HG03442 (cell line): ENCODE measurements at regions not wholly inside any gene's neighbourhood (a gene's known extent, or its start where the extent isn't known, plus 50 kb on each side); places are given as distances from the start of the nearest gene placed in this dataset.
"Not testable (repeated sequence)": the region's sequence is repeated elsewhere in the genome, so short reads cannot be mapped to it uniquely, and the experiment has no call there.

Experiments used
- ATAC-seq: cut with Tn5 transposase; IDR thresholded peaks from one replicate; pipeline ENCODE4 v1.9.1; 2021; ENCODE audit warnings: mild to moderate bottlenecking, moderate library complexity; ENCODE audit not compliant: unreplicated experiment

- ATAC-seq, result no peak
These were observed 122.0 kb upstream of the APCDD1 start for GRCh38 chr18:10332452-10332851.

GRCh38 chr18:10336749-10337350 lies 117.6 kb upstream of the APCDD1 start:
- ATAC-seq, result no peak

GRCh38 chr18:10340821-10341220 lies 113.6 kb upstream of the APCDD1 start:
- no peak for ATAC-seq

- ATAC-seq, result no peak
These were observed 110.7 kb upstream of the APCDD1 start for GRCh38 chr18:10343778-10344177.

- ATAC-seq, result no peak
These were observed 107.6 kb upstream of the APCDD1 start for GRCh38 chr18:10346749-10347415.

GRCh38 chr18:10349561-10349960 lies 104.9 kb upstream of the APCDD1 start:
- no peak for ATAC-seq

GRCh38 chr18:10350661-10351060 lies 103.8 kb upstream of the APCDD1 start:
- no peak for ATAC-seq

- ATAC-seq, result no peak
These were observed 103.1 kb upstream of the APCDD1 start for GRCh38 chr18:10351219-10351818.

- no peak for ATAC-seq
These were observed 102.6 kb upstream of the APCDD1 start for GRCh38 chr18:10351858-10352257.

- ATAC-seq, result no peak
These were observed 101.8 kb upstream of the APCDD1 start for GRCh38 chr18:10352671-10353070.

- ATAC-seq, result no peak
These were observed 100.6 kb upstream of the APCDD1 start for GRCh38 chr18:10353791-10354190.

- ATAC-seq, result no peak
These were observed 100.1 kb upstream of the APCDD1 start for GRCh38 chr18:10354241-10354811.

GRCh38 chr18:10354890-10355289 lies 99.5 kb upstream of the APCDD1 start:
- no peak for ATAC-seq

GRCh38 chr18:10356999-10357398 lies 97.4 kb upstream of the APCDD1 start:
- ATAC-seq, result not testable (repeated sequence)

- ATAC-seq, result no peak
These were observed 92.8 kb upstream of the APCDD1 start for GRCh38 chr18:10361660-10362059.

GRCh38 chr18:10365021-10365500 lies 89.4 kb upstream of the APCDD1 start:
- no peak for ATAC-seq

GRCh38 chr18:10365901-10366300 lies 88.5 kb upstream of the APCDD1 start:
- no peak for ATAC-seq

GRCh38 chr18:10367836-10368235 lies 86.6 kb upstream of the APCDD1 start:
- no peak for ATAC-seq

- no peak for ATAC-seq
These were observed 85.7 kb upstream of the APCDD1 start for GRCh38 chr18:10368456-10369453.

GRCh38 chr18:10370716-10371115 lies 83.7 kb upstream of the APCDD1 start:
- ATAC-seq, result no peak

GRCh38 chr18:10371165-10371564 lies 83.3 kb upstream of the APCDD1 start:
- no peak for ATAC-seq
